ENCODE measurements at regions not wholly inside any gene's neighbourhood (a gene's known extent, or its start where the extent isn't known, plus 50 kb on each side); places are given as distances from the start of the nearest gene placed in this dataset.

DNA sequence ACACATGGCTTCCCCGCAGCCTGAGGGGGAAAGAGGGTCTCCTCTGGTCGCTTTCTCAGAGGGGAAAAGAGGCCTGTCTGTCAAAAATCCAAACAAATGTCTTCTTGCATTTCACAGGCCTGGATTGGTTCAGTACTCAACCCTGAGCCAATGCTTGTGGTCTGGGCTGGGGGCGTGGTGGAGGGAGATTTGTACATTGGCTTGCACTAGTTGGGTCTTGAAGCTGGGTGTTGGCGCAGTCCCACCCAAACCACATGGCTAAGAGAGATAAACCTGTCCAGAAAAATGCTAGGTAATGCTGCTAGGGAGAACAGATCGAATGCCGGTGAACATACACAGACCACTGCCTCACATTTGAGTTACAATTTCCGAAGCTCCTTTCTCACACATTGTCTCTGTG, 461.6 kb downstream of the MED13L start:
- H3K9me3 ChIP-seq = no peaks in the 10 kb centered on the region
- TF ChIP-seq, protein P1, sequence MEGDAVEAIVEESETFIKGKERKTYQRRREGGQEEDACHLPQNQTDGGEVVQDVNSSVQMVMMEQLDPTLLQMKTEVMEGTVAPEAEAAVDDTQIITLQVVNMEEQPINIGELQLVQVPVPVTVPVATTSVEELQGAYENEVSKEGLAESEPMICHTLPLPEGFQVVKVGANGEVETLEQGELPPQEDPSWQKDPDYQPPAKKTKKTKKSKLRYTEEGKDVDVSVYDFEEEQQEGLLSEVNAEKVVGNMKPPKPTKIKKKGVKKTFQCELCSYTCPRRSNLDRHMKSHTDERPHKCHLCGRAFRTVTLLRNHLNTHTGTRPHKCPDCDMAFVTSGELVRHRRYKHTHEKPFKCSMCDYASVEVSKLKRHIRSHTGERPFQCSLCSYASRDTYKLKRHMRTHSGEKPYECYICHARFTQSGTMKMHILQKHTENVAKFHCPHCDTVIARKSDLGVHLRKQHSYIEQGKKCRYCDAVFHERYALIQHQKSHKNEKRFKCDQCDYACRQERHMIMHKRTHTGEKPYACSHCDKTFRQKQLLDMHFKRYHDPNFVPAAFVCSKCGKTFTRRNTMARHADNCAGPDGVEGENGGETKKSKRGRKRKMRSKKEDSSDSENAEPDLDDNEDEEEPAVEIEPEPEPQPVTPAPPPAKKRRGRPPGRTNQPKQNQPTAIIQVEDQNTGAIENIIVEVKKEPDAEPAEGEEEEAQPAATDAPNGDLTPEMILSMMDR (IDR thresholded peaks at IDR 0.05) = no peak
- no peak overlapping the region for H3K4me3 ChIP-seq (ENCODE audit: low read depth in 1 of 2, low read length in 1 of 2)
- no peaks in the 10 kb centered on the region for H3K36me3 ChIP-seq
- H3K4me1 ChIP-seq (ENCODE audit: control insufficient read depth in 1 of 2, insufficient read depth in 1 of 2, low read depth in 1 of 2, low read length in 1 of 2) = no peaks in the 10 kb centered on the region
- peaks cover 8% of the 10 kb centered on the region for H3K27me3 ChIP-seq
- no peak overlapping the region for H3K27ac ChIP-seq

DNA sequence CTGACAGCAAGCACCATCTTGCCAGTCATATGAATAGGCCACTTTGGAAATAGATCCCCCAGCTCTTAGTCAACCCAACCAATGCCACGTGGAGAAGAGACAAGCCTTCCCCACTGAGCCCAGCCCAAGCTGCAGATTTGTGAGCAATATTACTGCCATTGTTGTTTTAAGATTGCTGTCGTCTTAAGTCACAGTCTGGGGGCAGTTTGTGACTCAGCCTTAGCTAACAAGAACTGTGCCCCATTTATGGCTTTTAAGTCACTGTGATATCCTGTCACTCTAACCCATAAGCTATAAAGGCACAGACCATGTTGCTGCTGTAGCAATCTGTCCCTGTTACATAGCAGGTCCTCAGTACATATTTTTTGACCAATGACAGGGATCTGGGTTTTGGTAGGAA, 464.2 kb downstream of the MED13L start:
- H3K9me3 ChIP-seq = no peaks in the 10 kb centered on the region
- H3K27ac ChIP-seq = no peak overlapping the region
- no peak overlapping the region for H3K4me3 ChIP-seq (ENCODE audit: low read depth in 1 of 2, low read length in 1 of 2)
- no peaks in the 10 kb centered on the region for H3K4me1 ChIP-seq (ENCODE audit: control insufficient read depth in 1 of 2, insufficient read depth in 1 of 2, low read depth in 1 of 2, low read length in 1 of 2)
- TF ChIP-seq, protein P1 (IDR thresholded peaks at IDR 0.05) = no peak
- H3K36me3 ChIP-seq = no peaks in the 10 kb centered on the region
- H3K27me3 ChIP-seq = peaks cover 8% of the 10 kb centered on the region

DNA sequence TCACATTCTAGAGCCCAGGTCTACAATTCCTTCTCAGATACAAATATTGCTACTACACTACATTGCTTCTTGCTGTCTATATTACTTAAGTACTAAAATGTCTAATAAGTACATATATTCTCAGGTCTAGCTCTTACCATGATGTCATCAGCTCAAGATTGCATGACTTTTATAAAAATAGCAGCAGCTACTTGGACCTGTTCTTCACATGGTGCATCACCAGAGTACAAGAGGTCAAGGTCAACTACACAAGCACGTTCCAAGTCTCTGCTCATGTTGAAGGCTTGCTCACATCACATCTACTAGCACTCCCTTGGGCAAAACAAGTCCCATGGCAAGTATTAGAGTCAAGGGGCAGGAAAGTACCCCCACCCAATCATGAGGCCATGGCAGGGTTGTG, 465.6 kb downstream of the MED13L start:
- no peaks in the 10 kb centered on the region for H3K9me3 ChIP-seq
- H3K27me3 ChIP-seq = peaks cover 3% of the 10 kb centered on the region
- H3K36me3 ChIP-seq = no peaks in the 10 kb centered on the region
- H3K27ac ChIP-seq = no peak overlapping the region
- no peaks in the 10 kb centered on the region for H3K4me1 ChIP-seq (ENCODE audit: control insufficient read depth in 1 of 2, insufficient read depth in 1 of 2, low read depth in 1 of 2, low read length in 1 of 2)
- H3K4me3 ChIP-seq (ENCODE audit: low read depth in 1 of 2, low read length in 1 of 2) = no peak overlapping the region
- TF ChIP-seq, protein P1 (IDR thresholded peaks at IDR 0.05) = no peak

DNA sequence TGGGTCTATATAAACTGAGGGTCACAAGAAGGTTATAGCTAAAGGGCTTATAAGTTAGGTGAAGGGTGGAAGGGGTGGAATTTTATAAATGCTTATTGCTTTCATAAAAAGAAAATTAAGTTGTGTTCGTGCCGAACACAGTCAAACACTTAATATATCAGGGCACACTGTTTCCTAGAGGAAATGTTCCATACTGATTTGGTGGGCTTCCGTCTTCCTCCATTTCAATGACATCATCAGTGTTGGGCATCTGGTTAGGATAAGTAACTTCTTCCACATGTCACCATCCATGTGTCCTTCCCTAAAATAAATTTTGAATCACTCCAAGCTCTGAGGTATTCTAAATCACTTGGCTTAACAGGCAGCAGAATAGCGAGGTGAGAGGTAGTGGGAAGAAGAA, 466.4 kb downstream of the MED13L start:
- Histone ChIP-seq H3K9me3 (no peaks in the 10 kb centered on the region), H3K27ac (no peak overlapping the region), H3K36me3 (no peaks in the 10 kb centered on the region), H3K27me3 (no peaks in the 10 kb centered on the region), H3K4me1 (ENCODE audit: control insufficient read depth in 1 of 2, insufficient read depth in 1 of 2, low read depth in 1 of 2, low read length in 1 of 2) (no peaks in the 10 kb centered on the region), H3K4me3 (ENCODE audit: low read depth in 1 of 2, low read length in 1 of 2) (no peak overlapping the region)
- TF ChIP-seq, protein P1 (IDR thresholded peaks at IDR 0.05) = no peak

DNA sequence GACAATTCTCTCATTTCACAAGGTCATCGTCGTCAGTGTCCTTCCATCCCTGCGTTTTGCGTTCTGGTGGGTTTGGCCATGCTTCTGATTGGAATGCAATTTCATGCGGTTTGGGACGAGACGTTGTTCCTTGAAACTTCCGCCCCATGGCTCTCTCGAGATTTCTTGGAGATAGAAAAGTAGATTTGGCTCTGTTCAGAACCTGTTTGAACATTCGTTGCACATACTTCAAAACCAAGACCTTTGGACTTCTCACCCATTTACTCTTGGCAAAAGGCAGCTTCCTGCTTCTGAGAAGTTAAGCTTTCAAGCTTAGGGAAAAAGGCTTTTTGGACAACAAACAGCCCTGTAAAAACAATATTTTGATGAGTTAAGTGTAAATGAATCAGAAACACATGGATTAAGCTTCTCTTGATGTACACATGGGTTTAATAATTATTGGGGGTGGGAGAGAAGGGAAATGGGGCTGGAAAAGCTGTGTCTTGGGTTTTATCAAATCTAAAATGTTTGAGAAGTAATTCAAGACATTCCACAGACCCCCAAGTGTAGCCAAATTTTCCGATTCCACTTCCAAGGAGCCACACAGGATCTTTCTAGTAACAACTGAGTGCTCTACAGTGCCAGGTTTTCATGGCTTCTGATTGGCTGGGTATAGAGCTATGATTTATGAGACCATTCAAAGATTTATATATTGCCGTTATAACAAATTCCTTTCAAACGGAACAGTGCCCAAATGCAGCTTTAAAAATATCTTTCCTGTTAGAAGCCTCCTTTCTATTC, 467.2 kb downstream of the MED13L start:
- no peaks in the 10 kb centered on the region for H3K4me1 ChIP-seq (ENCODE audit: control insufficient read depth in 1 of 2, insufficient read depth in 1 of 2, low read depth in 1 of 2, low read length in 1 of 2)
- H3K9me3 ChIP-seq = no peaks in the 10 kb centered on the region
- H3K27ac ChIP-seq = no peak overlapping the region
- no peaks in the 10 kb centered on the region for H3K36me3 ChIP-seq
- TF ChIP-seq, protein P1 (IDR thresholded peaks at IDR 0.05) = no peak
- no peaks in the 10 kb centered on the region for H3K27me3 ChIP-seq
- no peak overlapping the region for H3K4me3 ChIP-seq (ENCODE audit: low read depth in 1 of 2, low read length in 1 of 2)
